HG02870 (cell line): ENCODE measurements at regions not wholly inside any gene's neighbourhood (a gene's known extent, or its start where the extent isn't known, plus 50 kb on each side); places are given as distances from the start of the nearest gene placed in this dataset.
"Not testable (repeated sequence)": the region's sequence is repeated elsewhere in the genome, so short reads cannot be mapped to it uniquely, and the experiment has no call there.

Experiments
- ATAC-seq: cut with Tn5 transposase; IDR thresholded peaks from one replicate; pipeline ENCODE4 v1.9.1; 2021; ENCODE audit warnings: mild to moderate bottlenecking, moderate library complexity; ENCODE audit not compliant: unreplicated experiment

DNA sequence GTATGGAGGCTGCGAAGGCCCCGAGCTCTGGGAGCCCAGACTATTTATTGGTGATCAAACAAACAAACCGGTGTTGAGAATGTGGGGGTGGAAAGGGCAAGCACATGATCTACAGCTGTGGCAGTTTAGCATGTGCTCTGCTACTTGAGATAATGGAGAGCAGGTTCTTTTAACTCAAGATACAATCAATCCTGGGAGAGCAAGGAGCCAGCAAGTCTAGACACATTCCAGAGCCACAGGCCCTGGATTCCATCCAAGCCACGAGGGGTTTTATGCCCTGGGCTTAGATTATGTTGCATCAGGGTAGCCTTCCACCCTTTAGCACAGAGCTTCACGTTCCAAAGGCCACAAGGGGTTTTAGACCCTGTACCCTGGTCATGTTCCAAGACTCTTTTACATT is 355.9 kb upstream of the ARID1B start:
- ATAC-seq: not testable (repeated sequence)

DNA sequence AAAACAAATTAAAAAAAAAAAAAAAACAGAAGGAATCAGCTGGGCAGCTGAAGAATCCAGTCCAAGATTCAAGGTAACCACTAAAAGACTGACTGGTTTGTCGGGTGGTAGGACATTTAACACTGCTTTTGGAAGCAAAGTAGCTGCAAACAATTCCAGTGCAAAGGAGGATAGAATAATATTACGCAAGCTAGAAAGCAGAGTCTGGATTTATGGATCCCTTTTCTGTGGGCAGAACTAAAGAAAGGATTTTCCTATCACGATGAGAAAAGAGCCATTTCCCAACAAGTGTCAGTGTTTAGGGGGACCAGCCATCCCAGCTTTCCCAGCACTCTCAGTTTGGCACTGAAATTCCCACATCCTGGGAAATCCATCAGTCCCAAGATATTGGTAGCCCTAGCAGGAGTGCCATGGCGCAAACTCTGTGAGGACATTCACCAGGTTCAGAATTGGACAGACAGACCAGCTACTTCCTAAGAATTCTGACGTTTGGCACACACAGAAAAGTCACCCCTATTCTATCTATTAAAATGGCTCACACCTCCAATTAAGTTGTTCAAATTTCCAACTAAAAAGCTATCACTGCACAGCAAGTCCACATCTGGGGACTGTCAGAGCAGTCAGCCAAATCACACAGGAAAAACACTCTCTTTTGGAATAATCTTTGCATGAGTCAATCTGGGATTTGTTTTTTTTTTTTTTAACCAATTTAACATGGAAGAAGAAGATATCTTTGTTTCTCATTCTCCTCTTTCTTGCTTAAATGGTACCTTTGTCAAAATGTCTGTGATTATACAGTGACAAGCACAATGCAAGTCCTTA is 356.8 kb upstream of the ARID1B start:
- ATAC-seq: no peak

DNA sequence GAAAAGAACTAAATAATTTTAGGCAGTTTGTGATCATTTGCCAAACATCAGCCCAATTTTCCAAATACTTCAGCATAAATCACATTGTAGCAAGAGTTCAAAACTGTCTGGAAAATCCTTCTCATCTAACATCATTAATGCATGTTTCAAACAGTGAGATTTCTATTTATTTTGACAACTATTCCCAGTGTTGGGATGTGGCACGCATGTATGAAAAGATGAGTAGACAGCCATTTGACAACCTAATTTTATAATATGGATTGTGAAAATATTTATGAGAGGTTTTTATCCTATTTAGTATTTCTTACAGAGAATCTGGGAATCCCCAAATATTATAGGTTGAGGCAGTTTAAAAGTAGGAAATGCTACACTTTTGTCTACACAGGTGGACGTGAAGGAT is 357.6 kb upstream of the ARID1B start:
- no peak for ATAC-seq

DNA sequence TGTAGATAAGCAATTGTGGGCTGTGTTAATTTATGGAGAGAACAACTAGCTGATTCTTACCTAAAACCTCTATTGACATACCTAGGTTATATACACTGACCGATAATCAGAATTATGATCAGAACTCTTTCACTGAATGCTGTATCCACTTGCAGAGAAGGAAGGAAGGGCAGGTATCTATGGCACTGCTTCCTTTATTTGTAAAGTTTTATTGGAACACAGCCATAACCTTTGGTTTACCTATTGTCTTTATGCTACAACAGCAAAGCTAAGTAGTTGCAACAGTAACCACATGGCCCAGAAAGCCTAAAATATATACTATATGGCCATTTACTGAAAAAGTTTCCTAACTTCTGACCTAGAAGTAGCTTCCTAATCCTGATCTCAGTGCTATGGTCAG is 358.9 kb upstream of the ARID1B start:
- ATAC-seq: no peak

DNA sequence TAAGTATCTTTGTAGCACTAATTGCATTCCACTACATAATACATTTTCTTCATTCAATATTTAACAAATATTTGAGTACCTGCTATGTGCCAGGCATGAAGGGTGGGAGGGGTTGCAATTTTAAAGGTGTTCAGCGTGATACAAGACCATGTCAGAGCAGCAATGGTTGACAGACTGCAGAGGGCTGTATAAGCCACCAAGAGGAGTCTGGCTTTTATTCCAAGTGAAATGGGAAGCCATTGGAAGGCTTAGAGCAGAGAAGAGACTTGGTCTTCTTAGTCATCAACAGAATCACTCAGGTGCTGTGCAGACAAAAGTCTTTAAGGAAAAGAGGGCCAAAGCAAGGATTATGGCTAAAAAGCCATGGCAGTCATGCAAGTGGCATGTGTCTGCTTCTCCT is 360.8 kb upstream of the ARID1B start:
- ATAC-seq: no peak

DNA sequence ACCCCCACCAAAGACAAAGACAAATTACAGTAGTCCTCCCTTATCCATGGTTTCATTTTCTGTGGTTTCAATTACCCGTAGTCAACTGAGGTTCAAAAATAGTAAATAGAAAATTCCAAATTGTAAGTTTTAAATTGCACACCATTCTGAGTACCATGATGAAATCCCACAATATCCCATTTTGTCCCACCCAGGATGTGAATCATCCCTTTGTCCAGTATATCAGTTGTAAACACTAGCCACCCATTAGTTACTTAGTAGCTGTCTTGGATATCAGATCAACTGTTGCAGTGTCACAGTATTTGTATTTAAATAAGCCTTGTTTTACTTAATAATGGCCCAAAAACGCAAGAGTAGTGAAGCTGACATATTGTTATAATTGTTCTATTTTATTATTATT is 364.0 kb upstream of the ARID1B start:
- ATAC-seq: no peak

DNA sequence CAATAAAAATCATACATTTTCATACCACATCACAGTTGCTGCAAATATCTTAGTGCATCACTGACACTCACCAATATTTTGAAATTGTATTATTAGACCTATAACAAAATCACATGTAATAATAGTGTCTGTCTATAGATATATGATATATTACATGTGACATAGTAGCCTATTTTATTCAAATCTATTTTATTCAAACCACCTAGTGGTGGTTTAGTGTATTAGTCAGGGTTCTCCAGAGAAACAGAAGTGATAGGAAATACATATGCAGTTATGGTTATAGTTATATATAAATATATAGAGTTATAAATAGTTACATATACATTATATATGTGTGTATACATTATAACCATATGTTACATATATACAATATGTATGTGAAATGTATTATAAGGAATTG is 366.5 kb upstream of the ARID1B start:
- ATAC-seq: no peak

DNA sequence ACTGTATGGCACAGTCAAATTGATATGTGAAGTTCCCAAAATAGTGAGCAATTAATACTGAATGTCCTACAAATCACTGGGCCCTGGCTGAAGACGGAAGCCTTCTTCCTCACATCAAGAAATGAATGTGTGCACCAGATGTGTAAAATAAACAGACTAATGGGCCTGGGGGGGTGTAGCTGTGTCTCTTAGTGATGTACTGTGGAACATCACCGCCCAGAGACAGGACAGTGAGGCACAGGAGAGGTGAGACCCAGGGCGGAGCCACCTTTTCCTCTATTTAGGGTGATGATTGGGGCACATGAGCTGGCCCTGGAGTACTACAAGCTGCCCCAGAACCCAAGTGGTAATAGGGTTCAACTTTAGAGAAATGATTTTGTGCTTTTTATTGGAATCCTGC is 368.5 kb upstream of the ARID1B start:
- ATAC-seq: no peak

DNA sequence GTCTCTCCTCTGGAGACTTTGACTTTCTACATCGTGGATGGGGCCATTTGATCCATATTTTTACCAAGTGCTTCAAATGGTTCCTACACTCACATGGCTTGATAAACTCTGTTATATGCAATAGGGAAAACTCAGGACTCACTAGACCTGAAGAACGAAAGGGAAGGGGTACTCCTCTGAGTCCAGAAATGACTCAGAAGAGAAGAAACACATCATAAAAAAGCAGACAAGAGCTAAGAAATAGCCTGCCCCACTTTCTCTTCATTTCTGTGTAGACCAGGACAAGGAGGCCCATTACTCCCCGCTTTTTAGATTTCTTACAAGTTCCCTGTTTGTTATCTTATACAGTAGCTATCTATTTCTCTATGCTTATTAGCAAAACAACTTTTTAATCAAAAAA is 369.8 kb upstream of the ARID1B start:
- no peak for ATAC-seq

DNA sequence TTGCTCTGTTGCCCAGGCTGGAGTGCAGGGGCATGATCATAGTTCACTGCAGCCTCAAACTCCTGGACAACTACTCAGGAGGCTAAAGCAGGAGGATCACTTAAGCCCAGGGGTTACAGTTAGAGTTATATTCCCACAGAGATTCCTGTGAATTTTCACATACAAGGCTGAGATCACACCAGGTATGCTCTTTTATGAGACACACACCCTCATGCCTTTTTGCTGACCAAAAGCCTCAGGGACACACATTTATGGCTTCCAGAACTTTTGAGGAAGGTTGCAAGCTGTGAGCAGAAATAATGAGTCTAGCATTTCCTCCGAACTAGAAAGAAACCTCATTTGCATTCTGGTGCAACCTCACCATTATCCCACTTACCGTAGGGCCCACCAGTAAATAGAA is 370.5 kb upstream of the ARID1B start:
- ATAC-seq: no peak

DNA sequence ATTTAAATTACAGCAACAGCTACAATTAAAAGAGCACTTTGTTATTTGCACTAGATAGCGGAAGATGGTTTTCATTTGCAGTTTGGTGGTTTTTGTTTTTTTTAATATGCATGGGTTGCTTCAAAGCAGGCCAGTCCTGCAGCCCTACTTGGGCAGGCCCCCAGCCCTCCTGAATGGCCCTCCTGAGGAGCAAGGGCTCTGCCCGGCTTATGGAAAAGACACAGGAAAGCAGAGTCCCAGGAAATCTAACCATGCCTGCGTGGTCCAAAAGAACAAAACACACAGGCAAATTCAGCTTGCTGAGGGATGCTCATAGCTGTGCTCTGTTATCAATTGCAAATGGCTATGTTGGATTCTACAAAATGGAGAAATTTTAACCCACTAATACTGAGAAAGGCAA is 371.1 kb upstream of the ARID1B start:
- no peak for ATAC-seq

DNA sequence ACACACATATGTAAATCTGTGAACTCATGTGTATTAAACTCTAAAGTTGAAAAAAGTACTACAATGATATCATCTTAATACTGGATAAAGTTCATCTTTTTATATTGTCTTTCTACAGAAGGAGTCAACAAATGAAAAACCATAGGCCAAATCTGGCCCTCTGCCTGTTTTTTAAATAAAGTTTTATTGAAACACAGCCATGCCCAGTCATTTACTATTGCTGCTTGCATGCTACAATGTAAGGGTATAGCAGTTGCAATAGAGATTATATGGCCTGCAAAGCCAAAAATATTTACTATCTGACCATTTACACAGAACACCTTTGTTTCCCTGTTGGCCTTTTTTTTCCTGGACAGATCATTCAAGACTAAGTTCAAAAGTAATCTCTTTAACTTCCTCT is 374.6 kb upstream of the ARID1B start:
- no peak for ATAC-seq

DNA sequence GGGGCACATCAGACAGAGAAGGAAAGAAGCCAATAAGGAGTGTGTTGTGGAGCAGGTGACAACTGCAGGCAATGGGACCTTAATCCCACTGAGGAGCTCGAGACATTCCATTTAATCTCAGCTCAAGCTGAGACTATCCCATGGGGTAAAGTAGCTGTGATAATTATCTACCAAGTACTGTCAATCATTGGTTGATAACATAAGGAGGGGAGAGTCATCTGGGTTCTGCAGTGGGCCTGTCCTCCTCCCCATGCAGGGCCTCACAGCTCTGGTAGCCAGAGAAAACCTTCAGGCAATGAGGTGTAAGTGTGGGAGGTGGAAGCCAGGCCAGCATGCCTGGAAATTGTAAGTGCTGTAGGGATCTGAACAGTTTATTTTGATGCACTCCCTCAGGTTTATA is 375.0 kb upstream of the ARID1B start:
- ATAC-seq: no peak

DNA sequence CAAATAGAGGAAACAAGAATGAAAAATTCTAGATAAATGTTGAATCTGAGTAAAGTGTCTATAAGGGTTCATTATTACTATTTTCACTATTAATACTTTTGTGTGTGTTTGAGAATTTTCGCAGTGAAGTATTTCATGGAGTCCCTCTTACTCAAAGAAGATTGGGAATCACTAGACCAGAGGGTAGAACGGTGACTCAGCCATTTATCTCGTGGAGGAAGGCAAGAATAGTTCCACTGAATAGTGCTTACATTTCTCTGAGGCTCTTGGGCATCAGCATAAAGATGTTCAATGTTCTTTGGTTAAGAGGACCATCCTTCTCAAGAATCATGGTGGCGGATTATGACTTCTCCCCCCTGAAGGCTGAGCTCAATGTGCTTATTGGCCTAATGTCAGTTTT is 376.7 kb upstream of the ARID1B start:
- ATAC-seq: no peak

DNA sequence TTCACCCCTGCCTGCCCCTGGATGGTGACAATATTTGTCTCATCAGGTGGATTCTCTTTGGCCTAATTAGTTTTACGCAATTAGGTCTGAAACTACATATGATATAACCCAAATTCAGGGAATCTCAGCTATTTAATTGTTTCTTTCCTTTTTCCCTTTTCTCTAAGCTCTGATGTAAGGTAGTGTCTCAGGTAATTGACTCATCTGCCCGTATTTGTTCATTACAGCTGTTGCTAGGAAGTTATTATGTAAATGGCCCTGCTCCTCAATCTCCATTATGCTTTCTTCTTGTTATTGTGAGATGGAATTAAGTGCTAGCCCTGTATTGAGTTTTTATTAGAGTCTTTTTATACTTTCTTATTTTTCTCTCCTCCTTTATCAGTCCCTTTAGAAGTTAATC is 378.2 kb upstream of the ARID1B start:
- ATAC-seq: no peak

DNA sequence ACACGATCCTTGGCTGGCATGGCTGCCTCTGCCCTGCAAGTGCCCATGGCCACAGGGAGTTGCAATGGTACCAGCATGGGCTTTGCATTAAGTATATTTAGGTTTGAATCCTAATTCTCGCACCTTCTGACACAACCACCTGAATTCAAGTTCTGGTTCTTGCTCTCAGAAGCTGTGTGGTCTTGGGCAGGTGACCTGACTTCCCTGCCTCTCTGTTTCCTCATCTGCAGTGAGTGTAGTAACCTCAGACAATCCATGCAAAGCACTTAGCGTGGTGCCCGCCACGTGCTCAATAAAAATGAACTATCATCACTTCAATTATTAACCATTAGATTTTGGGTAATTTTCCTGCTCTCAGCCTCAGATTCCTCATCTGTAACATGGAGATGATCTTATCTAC is 378.8 kb upstream of the ARID1B start:
- ATAC-seq: no peak

DNA sequence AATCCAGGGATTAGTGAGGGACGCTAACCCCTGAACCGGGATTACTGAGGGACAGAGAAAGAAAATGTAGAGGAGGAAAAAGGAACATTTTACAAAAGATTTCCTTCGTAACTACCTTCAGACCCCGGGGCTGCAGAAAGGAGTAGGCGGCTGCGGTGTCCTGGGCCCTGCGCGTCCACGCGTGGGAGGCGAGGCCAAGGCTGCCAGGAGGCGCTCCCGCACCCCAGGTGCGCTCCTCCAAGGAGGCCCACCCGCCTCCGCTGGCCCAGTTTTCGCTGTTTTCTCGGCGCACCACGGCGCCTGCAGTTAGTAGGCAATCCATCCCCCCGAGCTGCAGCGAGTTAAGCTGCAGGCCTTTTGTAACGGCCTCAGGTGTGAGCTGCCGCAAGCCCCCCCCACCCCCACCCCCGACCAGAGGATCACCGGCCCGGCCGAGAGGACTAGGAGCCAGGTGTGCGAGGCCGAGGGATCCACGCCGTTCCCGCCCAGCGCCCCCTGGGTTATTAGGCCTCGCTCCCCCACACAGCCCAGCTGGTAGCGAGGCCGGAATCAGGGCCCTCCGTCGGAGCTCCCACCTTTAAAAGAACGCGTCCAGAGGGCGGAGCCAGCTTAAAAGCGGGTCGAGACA is 380.3 kb upstream of the ARID1B start:
- no peak for ATAC-seq

DNA sequence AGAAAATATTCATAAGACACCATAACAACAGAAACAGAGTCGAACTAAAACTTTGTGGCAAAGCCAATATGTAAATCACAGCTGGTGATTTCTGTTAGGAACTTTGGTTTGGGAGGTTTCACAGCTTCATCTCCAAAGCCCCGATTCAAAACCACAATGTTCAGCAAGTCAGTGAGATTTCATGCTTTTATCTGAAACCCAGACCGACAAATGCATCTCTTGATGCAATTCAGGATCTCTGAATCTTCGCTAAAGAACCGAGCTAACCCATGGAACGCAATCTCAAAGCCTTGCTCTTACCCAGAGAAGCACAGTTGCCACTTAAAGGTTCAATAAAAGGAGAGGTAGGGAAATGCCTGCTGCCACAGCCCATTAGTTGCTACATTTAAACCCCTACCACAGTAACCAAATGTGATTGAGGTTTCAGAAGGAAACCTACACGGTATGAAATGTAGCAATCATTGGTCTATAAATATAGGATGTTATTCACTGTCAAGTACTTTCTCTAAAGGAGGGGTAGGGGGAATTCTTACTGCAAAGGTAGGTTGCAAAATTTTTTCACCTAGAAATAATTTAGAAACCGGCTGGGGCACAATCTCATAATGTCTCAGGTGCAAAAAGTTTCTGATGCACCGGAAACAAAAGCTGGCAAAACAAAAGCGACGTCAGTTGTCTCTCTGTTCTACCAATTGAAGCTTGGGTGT is 381.0 kb upstream of the ARID1B start:
- peak; percentile 75 for ATAC-seq

DNA sequence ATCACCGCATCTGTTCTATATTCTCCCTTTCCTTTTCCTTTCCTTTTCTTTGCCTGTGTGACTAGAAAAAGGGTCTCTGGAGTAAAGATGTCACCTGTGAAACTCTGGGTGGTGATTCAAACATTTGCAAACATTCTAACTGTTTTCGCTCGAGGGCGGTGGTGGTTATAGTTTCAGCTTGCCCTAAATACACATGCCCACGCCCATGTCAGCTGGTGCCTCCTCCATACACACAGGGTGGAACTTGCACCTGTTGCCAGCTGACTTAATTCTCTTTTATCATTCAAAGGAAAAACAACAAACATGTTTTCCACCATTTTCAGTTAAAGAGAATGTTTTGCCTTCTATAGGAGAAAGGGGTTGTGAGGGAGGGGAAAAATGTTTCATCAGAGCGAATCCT is 381.9 kb upstream of the ARID1B start:
- peak; percentile 40 for ATAC-seq

DNA sequence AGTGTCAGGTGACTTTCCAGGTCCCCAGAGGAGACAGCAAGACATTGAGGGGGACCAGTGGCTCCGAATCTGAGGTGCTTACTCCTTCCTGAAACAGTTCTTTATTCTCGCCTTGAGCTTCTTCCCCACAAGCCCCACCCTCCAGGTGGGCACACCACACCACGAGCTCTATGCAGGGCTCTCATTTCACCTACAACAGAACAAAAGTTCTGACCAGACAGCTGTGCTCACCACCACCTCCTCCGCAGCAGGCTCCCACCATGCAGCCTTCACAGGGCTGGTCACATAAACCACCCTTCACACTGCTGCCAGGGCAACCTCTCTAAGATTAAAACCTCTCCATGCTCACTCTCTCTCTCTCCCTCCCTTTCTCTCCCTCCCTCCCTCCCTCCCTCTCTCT is 384.5 kb upstream of the ARID1B start:
- no peak for ATAC-seq

DNA sequence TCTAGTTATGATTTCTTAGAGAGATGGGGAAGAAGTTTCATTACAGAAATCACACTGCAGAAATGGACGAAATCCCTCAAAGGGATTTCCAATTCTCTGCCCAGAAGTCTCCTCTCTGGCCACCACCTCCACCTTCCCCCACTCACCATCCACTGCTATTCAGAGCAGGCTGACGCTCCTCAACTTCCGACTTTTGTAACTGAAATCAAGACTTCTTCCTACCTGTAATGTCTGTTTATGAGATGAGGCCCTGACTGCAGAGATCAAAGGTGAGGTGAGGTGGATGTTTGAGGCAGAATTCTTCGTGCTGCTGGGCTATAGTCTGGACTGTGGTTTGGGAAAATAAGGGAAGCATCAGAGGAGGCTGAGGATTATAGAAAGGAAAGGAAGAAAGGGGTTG is 385.2 kb upstream of the ARID1B start:
- ATAC-seq: no peak

DNA sequence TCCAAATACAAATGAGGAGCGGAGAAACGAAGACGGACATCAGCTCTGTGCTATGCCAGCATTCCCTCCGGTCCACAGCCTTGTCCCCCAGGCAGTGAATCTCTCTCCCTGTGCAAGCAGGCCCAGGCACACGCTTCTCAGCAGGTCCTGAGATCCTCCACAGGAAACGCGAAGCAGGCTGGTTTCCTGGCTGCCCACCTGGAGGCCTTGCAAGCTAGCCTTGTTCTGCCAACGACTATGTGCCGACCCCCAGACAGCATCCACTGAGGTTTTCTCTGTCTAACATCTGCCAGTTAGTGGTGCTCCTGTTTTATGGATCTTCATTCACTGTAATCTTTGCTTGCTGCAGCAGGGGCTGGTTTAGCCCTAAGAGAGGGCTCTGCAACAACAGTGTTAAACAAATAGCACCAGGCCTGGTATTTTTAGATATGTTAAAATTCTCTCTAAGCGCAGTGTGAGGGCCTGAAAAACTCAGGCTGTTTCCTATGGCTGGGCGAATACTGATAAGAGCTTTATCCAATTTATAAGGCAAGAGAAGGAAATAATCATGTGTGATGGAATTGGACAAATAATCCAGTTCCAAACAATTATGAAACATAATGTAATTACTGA is 386.0 kb upstream of the ARID1B start:
- no peak for ATAC-seq
